SK-N-SH (cell line): ENCODE measurements at regions not wholly inside any gene's neighbourhood (a gene's known extent, or its start where the extent isn't known, plus 50 kb on each side); places are given as distances from the start of the nearest gene placed in this dataset.

ENCODE experiments used
- CTCF ChIP-seq: fragments of 200-600 bp; sonication (generic); IDR thresholded peaks from 2 replicates; pipeline ENCODE4 v1.6.1; 2017; ENCODE audit warnings: antibody characterized with exemption, mild to moderate bottlenecking, moderate library complexity
- EP300 ChIP-seq, 2 experiments: IDR thresholded peaks; 2 replicates each; pipeline versions ENCODE4 v1.4.0 to v1.6.1; 2012; ENCODE audit warnings: borderline replicate concordance in 1 of 2, low read depth in 1 of 2, low read length in 1 of 2
- MAX ChIP-seq: IDR thresholded peaks from 2 replicates; pipeline ENCODE4 v1.4.0; 2012; ENCODE audit warnings: low read depth
- TF ChIP-seq, protein P1 (sequence below): fragments of 150-350 bp; IDR thresholded peaks from 2 replicates; pipeline ENCODE4 v1.6.1; 2017; ENCODE audit warnings: antibody characterized with exemption, low read length, low read depth, borderline replicate concordance

DNA sequence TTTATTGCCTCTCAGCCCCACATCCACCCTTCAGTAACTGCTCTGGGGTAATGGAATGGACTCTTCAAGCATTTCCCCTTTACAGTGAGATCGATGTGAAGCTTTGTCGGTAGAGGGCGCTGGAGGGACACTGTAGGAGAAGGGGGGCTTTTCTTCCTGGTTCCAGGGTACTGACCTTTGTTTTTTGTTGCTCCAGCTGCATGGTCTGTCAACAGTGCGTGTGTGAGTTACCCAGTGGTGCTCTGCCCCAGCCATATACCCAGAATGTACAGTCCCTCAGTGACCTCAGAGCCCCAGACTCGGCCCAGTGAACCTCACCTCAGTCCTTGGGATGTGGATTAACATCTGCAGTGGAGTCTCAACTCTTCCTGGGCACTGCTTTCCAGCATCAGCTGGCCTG lies 180.3 kb upstream of the TSC22D2 start:
- TF ChIP-seq CTCF (peak; percentile 78), MAX (no peak), EP300 (IDR thresholded peaks at IDR 0.05; ENCODE audit: borderline replicate concordance in 1 of 2, low read depth in 1 of 2, low read length in 1 of 2) (no peak)
- TF ChIP-seq, protein P1, sequence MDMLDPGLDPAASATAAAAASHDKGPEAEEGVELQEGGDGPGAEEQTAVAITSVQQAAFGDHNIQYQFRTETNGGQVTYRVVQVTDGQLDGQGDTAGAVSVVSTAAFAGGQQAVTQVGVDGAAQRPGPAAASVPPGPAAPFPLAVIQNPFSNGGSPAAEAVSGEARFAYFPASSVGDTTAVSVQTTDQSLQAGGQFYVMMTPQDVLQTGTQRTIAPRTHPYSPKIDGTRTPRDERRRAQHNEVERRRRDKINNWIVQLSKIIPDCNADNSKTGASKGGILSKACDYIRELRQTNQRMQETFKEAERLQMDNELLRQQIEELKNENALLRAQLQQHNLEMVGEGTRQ, result no peak
